SK-N-MC (cell line): ENCODE measurements at regions not wholly inside any gene's neighbourhood (a gene's known extent, or its start where the extent isn't known, plus 50 kb on each side); places are given as distances from the start of the nearest gene placed in this dataset.
"Not testable (repeated sequence)": the region's sequence is repeated elsewhere in the genome, so short reads cannot be mapped to it uniquely, and the experiment has no call there.

Experiments
- DNase-seq: peaks from one replicate; pipeline ENCODE4 v3.0.0-alpha.2; 2011; ENCODE audit warnings: low read depth, low spot score
- H3K27ac ChIP-seq: fragments of 200-600 bp; sonication (generic); 2 replicates; pipeline ENCODE4 v1.5.1; 2016; ENCODE audit warnings: mixed run types
- H3K36me3 ChIP-seq: fragments of 200-600 bp; sonication (generic); 2 replicates; pipeline ENCODE4 v1.6.1; 2017; ENCODE audit warnings: antibody characterized with exemption, low read length, mixed read lengths; ENCODE audit not compliant: insufficient read depth
- H3K4me3 ChIP-seq: fragments of 200-600 bp; sonication (generic); 2 replicates; pipeline ENCODE4 v1.5.1; 2016
- H3K9ac ChIP-seq: fragments of 200-600 bp; sonication (generic); 2 replicates; pipeline ENCODE4 v1.8.0; 2017; ENCODE audit warnings: mixed run types, mixed read lengths; ENCODE audit not compliant: insufficient read length
- H3K9me3 ChIP-seq: fragments of 200-600 bp; sonication (generic); 2 replicates; pipeline ENCODE4 v1.6.1; 2017; ENCODE audit warnings: low read depth, mild to moderate bottlenecking, antibody characterized with exemption, low read length, moderate library complexity, mixed read lengths
- EZH2 ChIP-seq: fragments of 200-600 bp; sonication (generic); IDR thresholded peaks from one replicate; pipeline ENCODE4 v1.6.1; 2017; ENCODE audit warnings: antibody characterized with exemption
- FOXP2 ChIP-seq: optimal IDR thresholded peaks from 2 replicates; pipeline ENCODE3; 2011; ENCODE audit warnings: mild to moderate bottlenecking, moderate library complexity; ENCODE audit not compliant: insufficient read depth; ENCODE audit errors: extremely low read length, control extremely low read depth
- POLR2AphosphoS5 ChIP-seq: IDR thresholded peaks from 2 replicates; pipeline ENCODE4 v1.6.1; 2012; ENCODE audit warnings: mild to moderate bottlenecking, low read depth, low read length, borderline replicate concordance

DNA sequence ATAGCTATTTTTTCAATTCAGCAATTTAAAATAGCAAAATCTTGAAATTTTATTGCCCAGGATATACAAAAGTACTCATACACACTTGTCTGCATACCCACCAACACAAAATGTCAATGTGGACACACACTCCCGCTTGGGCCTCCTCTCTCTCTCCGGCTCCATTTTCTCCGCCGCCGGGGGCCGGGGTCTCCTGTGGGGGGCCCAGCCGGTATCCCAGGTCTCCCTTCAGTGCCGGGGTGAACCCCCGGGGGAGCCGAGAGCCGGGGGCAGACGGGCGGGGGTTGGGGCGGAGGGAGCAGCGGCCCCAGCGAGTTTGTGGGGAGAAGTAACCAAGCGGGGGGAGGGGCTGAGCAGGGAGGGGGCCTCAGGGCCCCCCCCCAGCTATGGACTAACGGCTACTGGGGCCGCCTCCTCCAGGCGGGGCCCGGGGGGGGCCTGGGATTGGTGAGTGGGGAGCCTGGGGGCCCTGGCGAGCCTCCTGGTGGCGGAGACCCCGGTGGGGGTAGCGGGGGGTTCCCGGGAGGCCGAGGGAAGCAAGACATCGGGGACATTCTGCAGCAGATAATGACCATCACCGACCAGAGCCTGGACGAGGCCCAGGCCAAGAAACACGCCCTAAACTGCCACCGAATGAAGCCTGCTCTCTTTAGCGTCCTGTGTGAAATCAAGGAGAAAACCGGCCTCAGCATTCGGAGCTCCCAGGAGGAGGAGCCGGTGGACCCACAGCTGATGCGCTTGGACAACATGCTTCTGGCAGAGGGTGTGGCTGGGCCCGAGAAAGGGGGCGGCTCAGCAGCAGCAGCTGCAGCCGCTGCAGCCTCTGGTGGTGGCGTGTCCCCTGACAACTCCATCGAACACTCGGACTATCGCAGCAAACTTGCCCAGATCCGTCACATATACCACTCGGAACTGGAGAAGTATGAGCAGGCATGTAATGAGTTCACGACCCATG, 56.6 kb downstream of the CHST2 start:
- H3K4me3 ChIP-seq, H3K27ac ChIP-seq, DNase-seq, H3K36me3 ChIP-seq, H3K9me3 ChIP-seq, H3K9ac ChIP-seq: not testable (repeated sequence)

DNA sequence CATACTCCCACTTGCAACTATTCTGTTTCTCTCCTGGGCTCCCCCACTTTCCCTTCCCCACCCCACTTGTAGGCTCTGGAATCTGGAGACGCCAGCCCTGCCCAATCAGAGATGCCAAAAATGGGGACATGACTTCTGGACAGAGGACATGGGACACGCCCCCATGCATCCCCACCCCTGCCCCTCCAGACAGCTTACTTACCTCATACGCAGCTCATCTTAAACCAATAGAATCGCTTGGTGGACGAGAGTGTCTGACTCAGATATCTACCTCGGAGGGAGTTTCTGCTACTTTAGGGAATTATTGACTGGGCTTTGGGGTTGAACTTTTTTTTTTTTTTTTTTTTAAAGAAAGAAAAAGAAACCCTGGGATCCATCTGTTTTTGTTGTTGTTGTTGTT, 58.4 kb downstream of the CHST2 start:
- not testable (repeated sequence) for H3K9ac ChIP-seq, H3K27ac ChIP-seq, DNase-seq

DNA sequence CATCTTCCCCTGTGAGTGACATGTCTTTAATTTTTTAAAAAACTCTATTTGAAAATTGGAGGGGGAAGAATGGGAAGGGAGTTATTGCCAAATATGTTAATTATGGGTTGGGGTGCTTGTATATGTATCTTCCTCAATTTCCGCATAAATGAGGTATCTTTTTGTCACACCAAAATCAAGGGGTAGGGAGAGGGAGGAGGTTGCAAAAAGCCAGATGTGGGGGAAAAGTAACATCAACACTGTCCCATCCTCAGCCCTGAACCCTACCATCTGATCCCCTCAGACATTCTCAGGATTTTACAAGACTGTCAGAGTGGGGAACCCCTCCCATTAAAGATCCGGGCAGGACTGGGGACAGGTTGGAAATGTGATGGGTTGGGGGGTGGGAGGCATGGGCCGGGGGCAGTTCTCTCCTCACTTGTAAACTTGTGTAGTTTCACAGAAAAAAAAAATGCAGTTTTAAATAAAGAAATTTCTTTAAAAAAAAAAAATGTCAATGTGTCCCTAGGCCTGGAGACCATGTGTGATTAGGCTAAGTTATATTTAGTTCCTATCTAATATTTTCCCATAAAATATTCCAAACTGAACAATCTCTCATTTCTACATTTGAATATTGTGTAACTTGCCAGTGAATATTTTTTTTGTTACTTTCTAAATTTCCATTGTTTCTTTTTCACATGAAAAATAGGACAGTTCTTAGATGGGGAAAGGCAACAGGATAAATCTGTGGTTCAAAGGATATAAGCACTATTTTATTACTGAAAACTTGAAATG, 59.4 kb downstream of the CHST2 start:
- not testable (repeated sequence) for DNase-seq, H3K36me3 ChIP-seq, H3K9me3 ChIP-seq, H3K9ac ChIP-seq, H3K4me3 ChIP-seq, H3K27ac ChIP-seq

More for the DNA sequence above, 58.4 kb downstream of the CHST2 start:
- not testable (repeated sequence) for H3K4me3 ChIP-seq, H3K9me3 ChIP-seq, H3K36me3 ChIP-seq

DNA sequence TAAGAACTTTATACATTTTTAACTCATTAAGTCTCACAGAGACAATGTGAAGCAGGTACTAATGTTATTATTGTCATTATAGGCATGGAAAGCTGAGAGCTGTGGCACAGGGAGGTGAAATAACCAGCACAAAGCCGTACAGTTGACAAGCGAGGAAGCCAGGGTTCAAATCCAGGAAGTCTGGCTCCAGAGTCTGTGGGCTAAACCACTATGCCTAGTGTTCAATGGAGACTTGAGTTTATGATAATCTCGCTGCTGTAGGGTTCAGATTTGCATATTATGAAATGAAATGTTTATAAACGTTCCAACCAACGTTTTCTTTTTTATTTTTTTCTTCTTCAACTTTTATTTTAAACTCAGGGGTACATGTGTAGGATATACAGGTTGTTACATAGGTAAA, 60.0 kb downstream of the CHST2 start:
- peak; percentile 16 for DNase-seq
- Histone ChIP-seq H3K9ac (no peak overlapping the region), H3K4me3 (no peak overlapping the region), H3K9me3 (no peaks in the 10 kb centered on the region), H3K36me3 (no peaks in the 10 kb centered on the region), H3K27ac (no peak overlapping the region)
- TF ChIP-seq EZH2 = no peak
- no peak for TF ChIP-seq POLR2AphosphoS5
- no peak for TF ChIP-seq FOXP2

DNA sequence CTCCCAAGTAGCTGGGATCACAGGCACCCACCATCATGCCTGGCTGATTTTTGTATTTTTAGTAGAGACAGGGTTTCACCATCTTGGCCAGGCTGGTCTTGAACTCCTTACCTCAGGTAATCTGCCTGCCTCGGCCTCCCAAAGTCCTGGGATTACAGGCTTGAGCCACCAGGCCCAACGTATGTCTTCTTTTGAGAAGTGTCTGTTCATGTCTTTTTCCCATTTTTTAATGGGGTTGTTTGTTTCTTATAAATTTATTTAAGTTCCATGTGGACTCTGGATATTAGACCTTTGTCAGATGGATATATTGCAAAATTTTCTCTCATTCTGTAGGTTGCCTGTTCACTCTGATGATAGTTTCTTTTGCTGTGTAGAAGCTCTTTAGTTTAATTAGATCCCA, 61.3 kb downstream of the CHST2 start:
- H3K9me3 ChIP-seq = not testable (repeated sequence)

DNA sequence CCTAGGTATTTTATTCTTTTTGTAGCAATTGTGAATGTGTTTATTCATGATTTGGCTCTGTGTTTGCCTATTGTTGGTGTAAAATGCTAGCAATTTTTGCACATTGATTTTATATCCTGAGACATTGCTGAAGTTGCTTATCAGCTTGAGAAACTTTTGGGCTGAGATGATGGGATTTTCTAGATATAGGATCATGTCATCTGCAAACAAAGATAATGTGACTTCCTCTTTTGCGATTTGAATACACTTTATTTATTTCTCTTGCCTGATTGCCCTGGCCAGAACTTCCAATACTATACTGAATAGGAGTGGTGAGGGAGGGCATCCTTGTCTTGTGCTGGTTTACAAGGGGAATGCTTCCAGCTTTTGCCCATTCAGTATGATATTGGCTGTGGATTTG, 62.4 kb downstream of the CHST2 start:
- not testable (repeated sequence) for H3K9ac ChIP-seq, H3K4me3 ChIP-seq, H3K36me3 ChIP-seq, DNase-seq, H3K9me3 ChIP-seq, H3K27ac ChIP-seq

More for the DNA sequence above, 61.3 kb downstream of the CHST2 start:
- not testable (repeated sequence) for DNase-seq, H3K36me3 ChIP-seq, H3K27ac ChIP-seq, H3K9ac ChIP-seq, H3K4me3 ChIP-seq

DNA sequence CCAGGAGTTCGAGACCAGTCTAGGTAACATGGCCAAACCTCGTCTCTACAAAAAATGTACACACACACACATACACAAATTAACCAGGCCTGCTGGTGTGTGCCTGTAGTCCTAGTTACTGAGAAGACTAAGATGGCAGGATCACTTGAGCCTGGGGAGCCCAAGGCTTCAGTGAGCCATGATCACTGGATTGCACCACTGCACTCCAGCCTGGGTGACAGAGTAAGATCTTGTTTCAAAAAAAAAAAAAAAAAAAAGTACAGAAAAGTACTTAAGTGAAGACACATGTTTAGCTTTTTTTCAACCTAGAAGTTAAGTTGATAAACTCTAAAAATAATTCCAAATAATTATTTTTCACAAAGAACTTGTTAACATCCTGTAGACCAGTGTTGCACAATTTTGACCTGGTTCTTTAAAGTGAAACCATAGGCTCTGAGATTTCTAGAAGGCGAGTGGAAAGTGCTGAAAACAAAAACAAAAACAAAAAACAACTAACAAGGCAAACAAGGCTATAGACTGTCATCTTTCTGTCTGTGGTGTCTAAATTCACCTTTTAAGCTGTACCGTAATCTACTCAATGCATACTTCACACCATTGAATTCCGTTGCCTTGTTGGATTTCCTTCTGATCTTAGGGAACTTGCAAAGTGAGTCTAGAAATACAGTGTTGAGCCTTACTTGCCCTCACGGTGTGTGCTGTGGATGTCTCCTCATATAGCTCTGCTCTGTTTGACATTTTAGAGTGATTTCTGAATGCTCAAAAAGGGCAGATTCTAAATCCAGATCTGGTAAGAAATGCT, 63.5 kb downstream of the CHST2 start:
- DNase-seq = no peak
- no peak overlapping the region for H3K27ac ChIP-seq
- H3K4me3 ChIP-seq = no peak overlapping the region
- H3K36me3 ChIP-seq = no peaks in the 10 kb centered on the region
- TF ChIP-seq FOXP2 (no peak), POLR2AphosphoS5 (no peak), EZH2 (no peak)
- no peaks in the 10 kb centered on the region for H3K9me3 ChIP-seq
- no peak overlapping the region for H3K9ac ChIP-seq

DNA sequence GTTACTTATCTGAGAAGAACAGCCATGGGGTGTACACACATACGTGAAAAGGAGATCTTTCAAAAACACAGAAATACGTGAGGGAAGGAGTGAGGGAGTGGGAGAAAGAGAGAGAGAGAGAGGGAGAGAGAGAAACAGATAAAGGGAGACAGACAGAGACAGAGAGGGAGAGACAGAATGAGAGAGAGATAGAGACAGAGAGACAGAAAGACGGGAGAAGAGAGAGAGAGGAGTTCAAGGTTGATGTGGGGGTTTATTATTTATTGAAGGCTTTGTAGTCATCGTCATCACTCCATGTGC, 64.0 kb downstream of the CHST2 start:
- no peaks in the 10 kb centered on the region for H3K9me3 ChIP-seq
- no peaks in the 10 kb centered on the region for H3K36me3 ChIP-seq
- H3K4me3 ChIP-seq = no peak overlapping the region
- no peak overlapping the region for H3K9ac ChIP-seq
- no peak overlapping the region for H3K27ac ChIP-seq
- no peak for DNase-seq
- TF ChIP-seq EZH2 (no peak), POLR2AphosphoS5 (no peak), FOXP2 (no peak)

DNA sequence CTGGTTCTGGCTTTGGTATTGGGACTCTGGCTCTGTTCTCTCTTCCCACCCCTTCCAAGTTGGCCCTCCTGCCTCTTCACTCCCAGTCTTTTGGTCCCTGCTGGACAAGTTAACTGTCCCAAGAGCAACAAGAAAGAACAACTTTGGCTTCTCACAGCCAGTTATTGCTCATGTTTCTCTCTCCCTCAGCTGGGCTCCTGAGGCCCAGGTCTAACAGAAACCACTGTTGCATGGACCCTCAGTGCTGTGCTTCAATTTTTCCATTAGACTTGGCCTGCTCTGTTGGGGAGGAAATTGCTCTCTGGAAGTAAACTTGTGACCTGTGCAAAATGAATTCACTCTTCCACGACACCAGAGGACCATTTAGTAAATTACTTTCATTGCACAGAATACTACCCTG, 64.5 kb downstream of the CHST2 start:
- no peak overlapping the region for H3K9ac ChIP-seq
- TF ChIP-seq FOXP2 (no peak), EZH2 (no peak), POLR2AphosphoS5 (no peak)
- DNase-seq = no peak
- no peak overlapping the region for H3K27ac ChIP-seq
- no peaks in the 10 kb centered on the region for H3K9me3 ChIP-seq
- H3K4me3 ChIP-seq = no peak overlapping the region
- no peaks in the 10 kb centered on the region for H3K36me3 ChIP-seq
